ACC112 (cell line): ENCODE measurements at regions not wholly inside any gene's neighbourhood (a gene's known extent, or its start where the extent isn't known, plus 50 kb on each side); places are given as distances from the start of the nearest gene placed in this dataset.

Source experiments
- H2AFZ ChIP-seq: fragments of 200-600 bp; sonication (generic); one replicate; pipeline ENCODE4 v1.6.0; 2017; ENCODE audit warnings: antibody characterized with exemption, low read length; ENCODE audit not compliant: unreplicated experiment
- H3K27ac ChIP-seq: fragments of 200-600 bp; sonication (generic); 2 replicates; pipeline ENCODE4 v1.5.1; 2014; ENCODE audit warnings: low read depth, mild to moderate bottlenecking, antibody characterized with exemption, low read length, moderate library complexity
- H3K27me3 ChIP-seq: fragments of 200-600 bp; sonication (generic); 2 replicates; pipeline ENCODE4 v1.6.1; 2014; ENCODE audit warnings: mild to moderate bottlenecking, antibody characterized with exemption, low read length, moderate library complexity, mixed read lengths; ENCODE audit not compliant: insufficient read depth
- H3K36me3 ChIP-seq: fragments of 200-600 bp; sonication (generic); 2 replicates; pipeline ENCODE4 v1.6.1; 2016; ENCODE audit warnings: mild to moderate bottlenecking, antibody characterized with exemption, low read length, moderate library complexity, mixed read lengths; ENCODE audit not compliant: insufficient read depth
- H3K4me1 ChIP-seq: fragments of 200-600 bp; sonication (generic); one replicate; pipeline ENCODE4 v1.6.1; 2016; ENCODE audit warnings: low read length, mixed read lengths; ENCODE audit not compliant: insufficient read depth, unreplicated experiment, control insufficient read depth
- H3K4me3 ChIP-seq: fragments of 200-600 bp; sonication (generic); 2 replicates; pipeline ENCODE4 v1.5.1; 2014; ENCODE audit warnings: mild to moderate bottlenecking, low read depth, low read length
- H3K79me2 ChIP-seq: fragments of 200-600 bp; sonication (generic); one replicate; pipeline ENCODE4 v1.6.0; 2016; ENCODE audit warnings: low read length; ENCODE audit not compliant: control insufficient read depth, unreplicated experiment, insufficient read depth

GRCh38 chr1:55420026-55420425 is 204.9 kb upstream of the USP24 start:
- no peak overlapping the region for H2AFZ ChIP-seq
- H3K27ac ChIP-seq = peak overlapping the region; percentile 44; the same call in 1 of the 2 replicates
- H3K27me3 ChIP-seq = no peaks in the 10 kb centered on the region
- no peaks in the 10 kb centered on the region for H3K79me2 ChIP-seq
- peaks cover 20% of the 10 kb centered on the region for H3K4me1 ChIP-seq
- H3K4me3 ChIP-seq = no peak overlapping the region
- H3K36me3 ChIP-seq = no peaks in the 10 kb centered on the region

DNA sequence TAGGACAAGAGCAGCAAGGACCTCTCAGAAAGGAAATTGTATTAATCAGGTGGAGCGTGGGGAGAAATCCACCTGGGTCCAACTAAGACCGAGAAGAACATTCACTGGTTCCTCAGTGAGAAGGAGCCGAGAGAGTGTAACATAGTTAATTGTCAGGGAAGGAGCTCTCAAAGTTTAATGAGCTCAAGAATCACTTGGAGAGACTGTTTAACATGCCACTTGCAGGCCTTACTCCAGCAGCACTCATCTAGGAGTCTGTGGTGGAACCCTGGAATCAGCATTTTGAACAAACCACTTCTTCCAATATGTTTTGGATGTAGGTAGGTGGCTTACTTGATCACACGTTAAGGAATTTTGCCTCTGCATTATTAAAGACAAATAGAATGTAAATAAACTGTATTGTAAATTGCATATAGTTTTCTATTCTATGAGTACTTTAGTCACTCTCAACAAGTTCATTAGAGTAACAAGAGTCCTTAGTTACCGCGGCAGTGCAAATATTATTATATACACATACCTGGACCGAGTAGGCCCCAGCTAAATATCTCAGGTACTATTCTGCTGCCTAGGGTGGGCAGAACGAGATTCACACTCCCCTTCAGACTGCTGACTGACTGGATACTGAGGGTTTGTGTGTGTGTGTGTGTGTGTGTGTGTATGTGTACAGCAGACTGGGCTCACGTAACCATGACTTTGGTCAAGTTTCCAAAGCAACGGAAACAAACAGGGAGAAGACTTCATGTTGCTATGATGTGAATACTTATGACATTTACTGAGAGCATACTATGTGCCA is 203.2 kb upstream of the USP24 start:
- H3K79me2 ChIP-seq = no peaks in the 10 kb centered on the region
- no peak overlapping the region for H2AFZ ChIP-seq
- no peaks in the 10 kb centered on the region for H3K36me3 ChIP-seq
- H3K27ac ChIP-seq = no peak overlapping the region
- peaks cover 20% of the 10 kb centered on the region for H3K4me1 ChIP-seq
- no peaks in the 10 kb centered on the region for H3K27me3 ChIP-seq
- H3K4me3 ChIP-seq = no peak overlapping the region

- Histone ChIP-seq H3K36me3 (no peaks in the 10 kb centered on the region), H2AFZ (no peak overlapping the region), H3K4me3 (no peak overlapping the region), H3K4me1 (peaks cover 13% of the 10 kb centered on the region), H3K27ac (no peak overlapping the region), H3K79me2 (no peaks in the 10 kb centered on the region), H3K27me3 (no peaks in the 10 kb centered on the region)
These were observed 201.1 kb upstream of the USP24 start for GRCh38 chr1:55416164-55416842.

DNA sequence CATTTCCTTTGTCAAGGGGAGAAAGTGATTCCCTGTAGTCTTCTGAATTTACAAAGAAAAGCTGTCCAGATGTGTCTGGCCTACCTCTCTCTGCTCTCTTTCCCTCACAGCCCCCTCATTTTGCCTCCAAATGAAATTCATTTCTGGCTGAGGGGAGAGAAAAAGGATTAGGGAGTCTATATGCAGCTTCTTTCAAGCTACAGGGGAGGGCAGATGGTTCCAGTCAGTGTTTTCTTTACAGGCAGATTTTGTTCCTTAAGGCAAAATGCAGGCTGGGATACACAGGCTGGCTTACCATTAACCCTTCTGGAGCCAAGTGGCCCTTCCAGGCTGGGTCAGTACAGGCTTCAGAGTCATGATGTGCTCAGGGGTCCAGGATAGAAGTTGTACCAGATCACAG is 198.1 kb upstream of the USP24 start:
- Histone ChIP-seq H3K27ac (no peak overlapping the region), H3K79me2 (no peaks in the 10 kb centered on the region), H3K4me3 (no peak overlapping the region), H3K4me1 (no peaks in the 10 kb centered on the region), H3K36me3 (no peaks in the 10 kb centered on the region), H3K27me3 (no peaks in the 10 kb centered on the region), H2AFZ (no peak overlapping the region)

DNA sequence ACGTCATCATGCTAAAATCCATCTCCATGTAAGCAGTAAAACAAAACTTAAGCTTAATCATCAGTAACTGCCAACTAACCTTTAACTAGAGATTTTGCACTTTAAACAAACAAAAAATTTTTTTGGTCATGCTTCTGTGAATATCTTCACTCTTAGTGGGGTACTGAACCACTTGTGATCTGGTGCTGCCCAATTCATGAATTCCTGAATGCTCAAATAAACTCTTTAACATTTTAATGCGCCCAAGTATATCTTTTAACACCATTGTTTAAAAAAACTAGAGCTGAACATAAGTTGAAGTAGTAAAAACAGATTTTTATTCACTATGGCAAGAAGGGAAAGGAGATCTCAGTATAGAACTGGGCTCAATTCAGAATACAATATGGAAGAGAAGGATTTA is 196.9 kb upstream of the USP24 start:
- H3K27ac ChIP-seq = no peak overlapping the region
- H3K36me3 ChIP-seq = no peaks in the 10 kb centered on the region
- H3K79me2 ChIP-seq = no peaks in the 10 kb centered on the region
- H3K27me3 ChIP-seq = no peaks in the 10 kb centered on the region
- H2AFZ ChIP-seq = no peak overlapping the region
- H3K4me3 ChIP-seq = no peak overlapping the region
- H3K4me1 ChIP-seq = peaks cover 4% of the 10 kb centered on the region

- Histone ChIP-seq H3K36me3 (no peaks in the 10 kb centered on the region), H3K4me1 (peaks cover 12% of the 10 kb centered on the region), H3K4me3 (no peak overlapping the region), H3K27me3 (no peaks in the 10 kb centered on the region), H3K79me2 (no peaks in the 10 kb centered on the region), H2AFZ (no peak overlapping the region), H3K27ac (peak overlapping the region; percentile 25; the same call in 1 of the 2 replicates)
These were observed 187.7 kb upstream of the USP24 start for GRCh38 chr1:55402671-55403464.

- H3K36me3 ChIP-seq = no peaks in the 10 kb centered on the region
- peaks cover 10% of the 10 kb centered on the region for H3K4me1 ChIP-seq
- H2AFZ ChIP-seq = no peak overlapping the region
- H3K27me3 ChIP-seq = no peaks in the 10 kb centered on the region
- H3K4me3 ChIP-seq = no peak overlapping the region
- H3K27ac ChIP-seq = peak overlapping the region; percentile 25; the same call in 1 of the 2 replicates
- H3K79me2 ChIP-seq = no peaks in the 10 kb centered on the region
These were observed 187.0 kb upstream of the USP24 start for GRCh38 chr1:55402142-55402541.

DNA sequence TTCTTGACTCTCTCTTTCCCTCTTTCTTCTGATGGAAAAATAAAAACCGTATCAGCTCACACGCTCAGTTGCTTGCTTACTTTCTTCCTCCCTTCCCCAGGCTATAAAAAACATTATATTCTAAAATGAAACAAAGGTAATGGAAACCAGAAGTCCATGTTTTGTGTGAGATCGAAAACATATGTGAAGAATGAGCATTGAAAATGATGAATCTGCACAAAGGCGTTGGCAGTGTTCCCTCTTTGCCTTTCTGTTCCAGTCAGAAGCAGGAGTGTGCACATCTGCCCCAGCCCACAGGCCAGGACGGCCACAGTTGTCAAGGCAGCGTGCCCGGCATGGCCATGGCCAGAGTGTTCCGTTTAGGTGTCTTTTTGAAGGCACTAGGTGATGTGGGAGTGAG is 185.3 kb upstream of the USP24 start:
- Histone ChIP-seq H3K27ac (no peak overlapping the region), H2AFZ (no peak overlapping the region), H3K4me1 (peaks cover 9% of the 10 kb centered on the region), H3K79me2 (no peaks in the 10 kb centered on the region), H3K36me3 (no peaks in the 10 kb centered on the region), H3K27me3 (no peaks in the 10 kb centered on the region), H3K4me3 (no peak overlapping the region)

DNA sequence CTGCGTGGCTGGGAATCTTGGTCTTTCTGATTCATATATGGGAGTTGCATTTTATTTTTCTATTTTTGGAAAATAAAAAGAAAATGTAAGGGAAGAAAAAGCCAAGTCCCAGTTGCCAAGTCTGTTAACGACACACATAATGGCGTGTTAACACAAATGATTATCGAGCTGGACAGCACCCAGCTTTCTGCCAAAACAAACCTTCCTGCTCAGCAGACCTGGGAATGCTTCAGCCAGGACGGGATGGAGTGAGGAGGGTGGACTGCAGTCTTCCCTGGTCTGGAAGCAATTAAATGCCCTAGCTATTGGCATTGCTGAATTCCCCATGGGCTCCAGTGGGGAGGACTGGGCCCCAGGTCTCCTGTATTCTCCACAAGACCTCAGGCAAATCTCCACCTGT is 184.2 kb upstream of the USP24 start:
- Histone ChIP-seq H3K27me3 (no peaks in the 10 kb centered on the region), H3K36me3 (no peaks in the 10 kb centered on the region), H2AFZ (no peak overlapping the region), H3K4me3 (no peak overlapping the region), H3K27ac (no peak overlapping the region), H3K4me1 (peaks cover 9% of the 10 kb centered on the region), H3K79me2 (no peaks in the 10 kb centered on the region)

DNA sequence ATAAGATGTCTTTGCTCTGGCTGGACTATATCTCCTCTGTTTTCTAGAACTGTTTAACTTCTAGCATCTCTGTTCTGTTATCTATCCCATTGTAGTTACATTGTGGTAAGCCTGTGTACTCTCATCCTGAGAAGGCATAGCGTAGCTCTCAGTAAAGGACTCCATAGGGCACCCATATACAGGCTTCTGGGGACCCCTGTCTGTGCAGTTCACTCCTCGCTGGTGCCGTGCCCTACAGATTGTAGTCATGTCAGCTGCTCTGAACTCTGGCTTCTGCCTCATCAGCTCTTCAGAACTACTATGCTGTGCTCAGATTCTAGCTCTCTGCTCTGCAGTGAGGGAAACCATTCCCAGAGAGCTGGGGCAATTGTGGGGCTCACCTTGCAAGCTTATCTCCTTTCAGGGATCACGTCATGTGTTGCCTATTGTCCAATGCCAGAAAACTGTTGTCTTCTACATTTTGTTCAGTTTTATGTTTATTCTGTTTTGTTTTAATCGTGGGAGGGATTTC is 181.3 kb upstream of the USP24 start:
- Histone ChIP-seq H2AFZ (no peak overlapping the region), H3K4me3 (no peak overlapping the region), H3K27ac (no peak overlapping the region), H3K79me2 (no peaks in the 10 kb centered on the region), H3K36me3 (no peaks in the 10 kb centered on the region), H3K27me3 (no peaks in the 10 kb centered on the region), H3K4me1 (no peaks in the 10 kb centered on the region)
